Brain microvascular endothelial cell (primary cell): ENCODE measurements at regions not wholly inside any gene's neighbourhood (a gene's known extent, or its start where the extent isn't known, plus 50 kb on each side); places are given as distances from the start of the nearest gene placed in this dataset.

Experiments used
- DNase-seq: peaks from one replicate; pipeline ENCODE4 v3.0.0-alpha.2; 2020
- H3K27ac ChIP-seq: fragments of 250-450 bp; sonication (Bioruptor Pico); 2 replicates; pipeline ENCODE4 v1.5.1; 2020; ENCODE audit warnings: mild to moderate bottlenecking, moderate library complexity
- H3K27me3 ChIP-seq: fragments of 250-450 bp; sonication (Bioruptor Pico); replicated peaks from 2 replicates; pipeline ENCODE4 v1.5.1; 2020; ENCODE audit warnings: mild to moderate bottlenecking
- H3K36me3 ChIP-seq: fragments of 250-450 bp; sonication (Bioruptor Pico); replicated peaks from 2 replicates; pipeline ENCODE4 v1.5.1; 2020; ENCODE audit warnings: mild to moderate bottlenecking
- H3K4me3 ChIP-seq: 2 replicates; pipeline ENCODE4 v1.5.1; 2011; ENCODE audit warnings: low read depth, mild to moderate bottlenecking, control low read depth, low read length, moderate library complexity
- CTCF ChIP-seq: IDR thresholded peaks from 2 replicates; pipeline ENCODE4 v1.5.1; 2011; ENCODE audit warnings: low read depth, mild to moderate bottlenecking, moderate library complexity, low read length, control low read depth, inconsistent platforms; ENCODE audit errors: missing control alignments
- in situ Hi-C: cut with HindIII; loops from 2 replicates; pipeline ENCODE4 v1.10.0; 2017; ENCODE audit warnings: low sequenced_read_pairs, low pct_ligation_motif_present

- in situ Hi-C loops: no loop called here
- H3K27ac ChIP-seq: no peak overlapping the region
- H3K27me3 ChIP-seq: no peaks in the 10 kb centered on the region
- no peak for TF ChIP-seq CTCF
- no peak overlapping the region for H3K4me3 ChIP-seq
- no peaks in the 10 kb centered on the region for H3K36me3 ChIP-seq
- no peak for DNase-seq
These were observed 436.6 kb downstream of the DTWD2 start for GRCh38 chr5:118551716-118552115.

DNA sequence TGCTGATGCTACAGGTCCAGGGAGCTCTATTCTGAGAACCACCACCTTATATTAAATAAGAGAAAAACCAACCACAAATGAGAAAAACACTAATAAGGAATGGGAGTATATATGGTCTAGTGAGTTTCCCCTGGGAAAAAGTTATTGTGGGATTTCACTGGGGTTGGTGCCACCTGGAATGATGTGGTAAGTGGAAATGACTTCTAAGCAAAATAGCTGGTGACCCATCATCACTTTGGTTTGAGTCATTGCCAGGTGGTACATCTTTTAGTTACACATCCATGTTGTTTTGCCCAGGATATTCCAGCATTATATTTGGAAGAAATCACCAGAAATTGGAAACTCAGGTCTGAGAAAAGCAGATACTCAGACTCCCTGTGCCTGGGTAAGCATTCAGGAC is 437.3 kb downstream of the DTWD2 start:
- Histone ChIP-seq H3K36me3 (no peaks in the 10 kb centered on the region), H3K27me3 (no peaks in the 10 kb centered on the region), H3K27ac (no peak overlapping the region), H3K4me3 (no peak overlapping the region)
- in situ Hi-C loops: no loop called here
- DNase-seq: no peak
- no peak for TF ChIP-seq CTCF

DNA sequence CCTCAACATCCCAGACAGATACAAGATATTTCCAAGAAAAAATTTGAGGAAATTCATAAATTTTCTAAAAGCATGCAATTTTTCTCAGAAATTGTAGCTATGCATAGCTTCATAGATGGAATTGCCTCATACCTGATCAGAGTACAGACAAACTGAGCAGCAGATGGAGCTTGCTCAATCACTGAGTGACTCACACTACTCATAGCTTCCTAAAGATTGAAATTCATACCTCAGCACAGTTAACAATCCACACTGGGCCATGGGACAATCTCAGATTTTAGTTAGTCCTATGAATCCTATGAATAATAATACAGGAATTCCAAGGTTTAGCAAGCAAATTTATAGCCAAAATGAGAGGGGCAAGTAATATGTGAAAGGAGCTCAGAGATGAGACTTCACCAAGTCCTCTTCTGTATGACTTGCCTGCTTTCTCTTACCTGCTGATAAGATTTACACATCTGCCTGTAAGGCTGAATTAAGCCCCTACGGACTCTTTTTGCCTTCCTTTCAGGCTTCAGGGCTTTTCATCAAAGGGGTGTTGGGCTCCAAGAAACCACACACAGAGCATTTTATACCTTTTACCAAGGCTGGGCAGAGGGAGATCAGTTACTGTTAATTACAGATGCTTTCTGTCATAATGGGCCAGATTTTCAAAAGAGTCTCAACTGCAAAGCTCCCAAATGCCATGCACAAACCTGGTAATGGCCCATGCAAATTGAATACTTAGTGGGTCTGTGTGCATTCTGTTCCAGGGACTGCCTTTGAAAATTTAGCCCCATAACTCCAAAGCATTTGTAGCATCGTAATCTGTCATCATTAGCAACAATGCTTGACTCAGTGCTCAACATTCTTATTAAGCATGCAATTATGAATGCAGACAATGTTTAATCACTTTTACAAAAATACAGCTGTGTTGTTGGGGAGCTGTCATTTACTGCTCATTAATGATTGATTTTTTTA is 439.3 kb downstream of the DTWD2 start:
- no peak overlapping the region for H3K27ac ChIP-seq

GRCh38 chr5:118545470-118545869 is 442.9 kb downstream of the DTWD2 start:
- Histone ChIP-seq H3K4me3 (no peak overlapping the region), H3K36me3 (no peaks in the 10 kb centered on the region), H3K27me3 (no peaks in the 10 kb centered on the region), H3K27ac (no peak overlapping the region)
- in situ Hi-C loops: no loop called here
- TF ChIP-seq CTCF: no peak
- no peak for DNase-seq

More for the DNA sequence above, 439.3 kb downstream of the DTWD2 start:
- in situ Hi-C loops: no loop called here
- no peak overlapping the region for H3K4me3 ChIP-seq
- DNase-seq: peak; percentile 61
- H3K36me3 ChIP-seq: no peaks in the 10 kb centered on the region
- no peak for TF ChIP-seq CTCF
- no peaks in the 10 kb centered on the region for H3K27me3 ChIP-seq

DNA sequence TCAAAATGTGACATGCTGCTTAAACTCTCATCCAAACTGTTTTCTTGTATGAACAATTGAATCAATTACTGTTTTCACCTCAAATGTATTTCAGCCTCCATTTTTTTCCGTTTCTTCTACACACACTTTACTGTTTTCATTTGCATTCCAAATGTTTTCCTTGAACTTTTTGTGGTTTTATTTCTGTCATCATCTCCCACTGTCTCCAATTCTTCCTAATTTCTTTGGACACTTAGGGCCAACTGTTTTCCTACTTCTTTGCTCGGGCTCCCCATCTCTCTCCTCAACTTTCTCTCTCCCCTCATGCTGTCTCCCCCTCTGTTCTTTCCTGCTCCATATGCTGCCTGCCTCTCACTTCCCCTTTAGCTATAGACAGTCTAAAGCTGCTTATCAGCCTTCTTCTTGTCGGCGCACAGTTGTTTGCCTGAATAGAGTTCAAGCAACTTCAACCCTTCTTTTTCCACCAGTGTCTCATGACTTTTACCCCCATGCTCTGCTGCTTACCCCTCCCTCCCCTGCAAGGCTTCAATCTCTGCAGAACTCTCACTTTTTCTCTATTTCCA is 443.4 kb downstream of the DTWD2 start:
- TF ChIP-seq CTCF: no peak
- Histone ChIP-seq H3K27ac (no peak overlapping the region), H3K36me3 (no peaks in the 10 kb centered on the region), H3K4me3 (no peak overlapping the region), H3K27me3 (no peaks in the 10 kb centered on the region)
- DNase-seq: no peak
- in situ Hi-C loops: no loop called here

GRCh38 chr5:118533923-118534322 is 454.4 kb downstream of the DTWD2 start:
- H3K4me3 ChIP-seq: no peak overlapping the region
- H3K27ac ChIP-seq: no peak overlapping the region
- in situ Hi-C loops: no loop called here
- H3K36me3 ChIP-seq: no peaks in the 10 kb centered on the region
- H3K27me3 ChIP-seq: no peaks in the 10 kb centered on the region
- no peak for DNase-seq
- TF ChIP-seq CTCF: no peak
